ENCODE measurements at regions not wholly inside any gene's neighbourhood (a gene's known extent, or its start where the extent isn't known, plus 50 kb on each side); places are given as distances from the start of the nearest gene placed in this dataset.

- no peaks in the 10 kb centered on the region for H3K79me2 ChIP-seq (ENCODE audit: insufficient read depth, low read length)
- H2AFZ ChIP-seq (ENCODE audit: low read depth, low read length) = no peak overlapping the region
- no peaks in the 10 kb centered on the region for H3K36me3 ChIP-seq (ENCODE audit: insufficient read depth, low read length)
- DNase-seq (no peak), ATAC-seq (ENCODE audit: insufficient read depth, low read depth) (no peak)
- no peaks in the 10 kb centered on the region for H3K9me3 ChIP-seq (ENCODE audit: insufficient read depth, low read length, severe bottlenecking)
- H3K27me3 ChIP-seq (ENCODE audit: insufficient read depth, low read length, poor library complexity) = no peaks in the 10 kb centered on the region
- H3K9ac ChIP-seq (ENCODE audit: low read depth, low read length) = no peak overlapping the region
- H3K4me1 ChIP-seq (ENCODE audit: insufficient read depth, low read length) = no peaks in the 10 kb centered on the region
- H4K20me1 ChIP-seq (ENCODE audit: insufficient read depth, low read length) = no peaks in the 10 kb centered on the region
- TF ChIP-seq CTCF (IDR thresholded peaks at IDR 0.05; ENCODE audit: borderline replicate concordance, extremely low read depth, low read length, poor library complexity, severe bottlenecking) = no peak
- TF ChIP-seq EZH2 (IDR thresholded peaks at IDR 0.05; ENCODE audit: borderline replicate concordance, low read depth, low read length, severe bottlenecking) = no peak
- no peak overlapping the region for H3K27ac ChIP-seq (ENCODE audit: low read length)
- H3K4me3 ChIP-seq (ENCODE audit: low read depth in 1 of 2, low read length in 2 of 2) = no peak overlapping the region
- H3K4me2 ChIP-seq (ENCODE audit: insufficient read depth, low read length) = no peak overlapping the region
Observed at GRCh38 chr2:123738643-123739042, 286.4 kb upstream of the CNTNAP5 start.

- Histone ChIP-seq H3K4me2 (ENCODE audit: insufficient read depth, low read length) (no peak overlapping the region), H2AFZ (ENCODE audit: low read depth, low read length) (no peak overlapping the region), H3K4me3 (ENCODE audit: low read depth in 1 of 2, low read length in 2 of 2) (no peak overlapping the region), H3K36me3 (ENCODE audit: insufficient read depth, low read length) (no peaks in the 10 kb centered on the region), H3K4me1 (ENCODE audit: insufficient read depth, low read length) (no peaks in the 10 kb centered on the region), H3K27ac (ENCODE audit: low read length) (no peak overlapping the region), H3K79me2 (ENCODE audit: insufficient read depth, low read length) (no peaks in the 10 kb centered on the region), H3K9me3 (ENCODE audit: insufficient read depth, low read length, severe bottlenecking) (no peaks in the 10 kb centered on the region), H4K20me1 (ENCODE audit: insufficient read depth, low read length) (no peaks in the 10 kb centered on the region), H3K27me3 (ENCODE audit: insufficient read depth, low read length, poor library complexity) (no peaks in the 10 kb centered on the region), H3K9ac (ENCODE audit: low read depth, low read length) (no peak overlapping the region)
- TF ChIP-seq CTCF (IDR thresholded peaks at IDR 0.05; ENCODE audit: borderline replicate concordance, extremely low read depth, low read length, poor library complexity, severe bottlenecking) (no peak), EZH2 (IDR thresholded peaks at IDR 0.05; ENCODE audit: borderline replicate concordance, low read depth, low read length, severe bottlenecking) (no peak)
- ATAC-seq (ENCODE audit: insufficient read depth, low read depth) = no peak
- no peak for DNase-seq
Observed at GRCh38 chr2:123746006-123746405, 279.1 kb upstream of the CNTNAP5 start.

GRCh38 chr2:123747326-123747725 lies 277.8 kb upstream of the CNTNAP5 start:
- no peak overlapping the region for H2AFZ ChIP-seq (ENCODE audit: low read depth, low read length)
- no peaks in the 10 kb centered on the region for H3K9me3 ChIP-seq (ENCODE audit: insufficient read depth, low read length, severe bottlenecking)
- DNase-seq (no peak), ATAC-seq (ENCODE audit: insufficient read depth, low read depth) (no peak)
- H3K9ac ChIP-seq (ENCODE audit: low read depth, low read length) = no peak overlapping the region
- H3K36me3 ChIP-seq (ENCODE audit: insufficient read depth, low read length) = no peaks in the 10 kb centered on the region
- no peak overlapping the region for H3K4me3 ChIP-seq (ENCODE audit: low read depth in 1 of 2, low read length in 2 of 2)
- TF ChIP-seq EZH2 (IDR thresholded peaks at IDR 0.05; ENCODE audit: borderline replicate concordance, low read depth, low read length, severe bottlenecking) (no peak), CTCF (IDR thresholded peaks at IDR 0.05; ENCODE audit: borderline replicate concordance, extremely low read depth, low read length, poor library complexity, severe bottlenecking) (no peak)
- no peaks in the 10 kb centered on the region for H4K20me1 ChIP-seq (ENCODE audit: insufficient read depth, low read length)
- no peaks in the 10 kb centered on the region for H3K27me3 ChIP-seq (ENCODE audit: insufficient read depth, low read length, poor library complexity)
- H3K4me2 ChIP-seq (ENCODE audit: insufficient read depth, low read length) = no peak overlapping the region
- no peak overlapping the region for H3K27ac ChIP-seq (ENCODE audit: low read length)
- H3K4me1 ChIP-seq (ENCODE audit: insufficient read depth, low read length) = no peaks in the 10 kb centered on the region
- no peaks in the 10 kb centered on the region for H3K79me2 ChIP-seq (ENCODE audit: insufficient read depth, low read length)

- no peak overlapping the region for H3K9ac ChIP-seq (ENCODE audit: low read depth, low read length)
- no peaks in the 10 kb centered on the region for H3K4me1 ChIP-seq (ENCODE audit: insufficient read depth, low read length)
- H3K27ac ChIP-seq (ENCODE audit: low read length) = no peak overlapping the region
- TF ChIP-seq EZH2 (IDR thresholded peaks at IDR 0.05; ENCODE audit: borderline replicate concordance, low read depth, low read length, severe bottlenecking) (no peak), CTCF (IDR thresholded peaks at IDR 0.05; ENCODE audit: borderline replicate concordance, extremely low read depth, low read length, poor library complexity, severe bottlenecking) (no peak)
- no peak overlapping the region for H3K4me3 ChIP-seq (ENCODE audit: low read depth in 1 of 2, low read length in 2 of 2)
- H3K9me3 ChIP-seq (ENCODE audit: insufficient read depth, low read length, severe bottlenecking) = no peaks in the 10 kb centered on the region
- no peak overlapping the region for H3K4me2 ChIP-seq (ENCODE audit: insufficient read depth, low read length)
- H3K79me2 ChIP-seq (ENCODE audit: insufficient read depth, low read length) = no peaks in the 10 kb centered on the region
- H4K20me1 ChIP-seq (ENCODE audit: insufficient read depth, low read length) = no peaks in the 10 kb centered on the region
- H2AFZ ChIP-seq (ENCODE audit: low read depth, low read length) = no peak overlapping the region
- DNase-seq (no peak), ATAC-seq (ENCODE audit: insufficient read depth, low read depth) (no peak)
- no peaks in the 10 kb centered on the region for H3K36me3 ChIP-seq (ENCODE audit: insufficient read depth, low read length)
- H3K27me3 ChIP-seq (ENCODE audit: insufficient read depth, low read length, poor library complexity) = no peaks in the 10 kb centered on the region
Observed at GRCh38 chr2:123762221-123762620, 262.9 kb upstream of the CNTNAP5 start.

All from DND-41 (cell line).